T-cell (primary cell): ENCODE measurements at regions not wholly inside any gene's neighbourhood (a gene's known extent, or its start where the extent isn't known, plus 50 kb on each side); places are given as distances from the start of the nearest gene placed in this dataset.

Source experiments
- ATAC-seq, 4 experiments: fragments of 200-7000 bp in 3 of 4; fragments of 150-1000 bp in 1 of 4; cut with Tn5 transposase; replicated peaks in 1 of 4; 1 replicate in 3 of 4; 2 replicates in 1 of 4; pipeline ENCODE4 v1.10.0; 2021; ENCODE audit warnings: moderate library complexity in 3 of 4, mild to moderate bottlenecking in 2 of 4, moderate number of reproducible peaks in 1 of 4
- CTCF ChIA-PET, 2 donors: fragments of 300-600 bp; sonication (Branson Sonifier 250); formaldehyde crosslinking; loops; one replicate each; lab custom pipeline; 2022; ENCODE audit warnings: antibody characterized with exemption in 2 of 2; lab: Charles Lee
- POLR2A ChIA-PET, 2 donors: fragments of 300-600 bp; sonication (Branson Sonifier 250); formaldehyde crosslinking; loops; one replicate each; lab custom pipeline; 2022; ENCODE audit warnings: antibody characterized with exemption in 2 of 2; lab: Charles Lee
- DNase-seq, 35 experiments: peaks; one replicate each; pipeline versions ENCODE4 v3.0.0 to v3.0.0-alpha.2; 2013 to 2023
- H3K27ac ChIP-seq: one replicate; pipeline ENCODE4 v1.5.1; 2013; ENCODE audit warnings: low read length
- H3K27me3 ChIP-seq, 2 experiments: replicated peaks in 1 of 2; 1 replicate in 1 of 2; 2 replicates in 1 of 2; pipeline versions ENCODE4 v1.6.1 to v1.7.0; 2013; ENCODE audit warnings: low read length in 1 of 2, mixed read lengths in 1 of 2; ENCODE audit not compliant: control insufficient read depth in 2 of 2, insufficient read depth in 2 of 2; ENCODE audit errors: extremely low read depth in 1 of 2
- H3K36me3 ChIP-seq, 2 donors: 1 replicate in 1 of 2; 2 replicates in 1 of 2; pipeline versions ENCODE4 v1.6.1 to v1.7.0; 2013; ENCODE audit warnings: low read length in 1 of 2; ENCODE audit not compliant: control insufficient read depth in 2 of 2, insufficient read depth in 1 of 2; ENCODE audit errors: extremely low read depth in 1 of 2
- H3K4me1 ChIP-seq, 2 experiments: 1 replicate in 1 of 2; 2 replicates in 1 of 2; pipeline versions ENCODE4 v1.6.1 to v1.7.0; 2013; ENCODE audit warnings: low read length in 2 of 2, mixed read lengths in 1 of 2; ENCODE audit not compliant: insufficient read depth in 2 of 2, control insufficient read depth in 1 of 2; ENCODE audit errors: extremely low read depth in 1 of 2
- H3K4me3 ChIP-seq, 2 donors: 1 replicate in 1 of 2; 2 replicates in 1 of 2; pipeline versions ENCODE4 v1.5.1 to v1.7.0; 2013; ENCODE audit warnings: mild to moderate bottlenecking in 2 of 2, low read length in 1 of 2, moderate library complexity in 1 of 2; ENCODE audit not compliant: control insufficient read depth in 1 of 2; ENCODE audit errors: extremely low read depth in 1 of 2
- H3K9me3 ChIP-seq: 2 replicates; pipeline ENCODE4 v1.7.0; 2013
- H3K27ac Mint-ChIP-seq, 2 donors: one replicate each; pipeline ENCODE4 v1.8.0; 2020 to 2021; ENCODE audit warnings: mild to moderate bottlenecking in 2 of 2, mixed read lengths in 2 of 2
- H3K27me3 Mint-ChIP-seq, 2 donors: one replicate each; pipeline ENCODE4 v1.8.0; 2021 to 2022; ENCODE audit warnings: mixed read lengths in 2 of 2
- H3K36me3 Mint-ChIP-seq: one replicate; pipeline ENCODE4 v1.8.0; 2021; ENCODE audit warnings: mixed read lengths
- H3K4me1 Mint-ChIP-seq, 3 donors: one replicate each; pipeline ENCODE4 v1.8.0; 2020 to 2022; ENCODE audit warnings: mixed read lengths in 3 of 3, mild to moderate bottlenecking in 1 of 3
- H3K4me3 Mint-ChIP-seq, 3 donors: one replicate each; pipeline ENCODE4 v1.8.0; 2020 to 2022; ENCODE audit warnings: mild to moderate bottlenecking in 3 of 3, mixed read lengths in 3 of 3, moderate library complexity in 3 of 3
- H3K9me3 Mint-ChIP-seq, 3 donors: one replicate each; pipeline ENCODE4 v1.8.0; 2020 to 2022; ENCODE audit warnings: mixed read lengths in 3 of 3
- WGBS: methylation state at CpG from one replicate; pipeline ENCODE4 v1.1.5; 2013; ENCODE audit warnings: missing lambda C conversion rate; ENCODE audit not compliant: insufficient coverage; 5-methylcytosine and 5-hydroxymethylcytosine counted together

DNA sequence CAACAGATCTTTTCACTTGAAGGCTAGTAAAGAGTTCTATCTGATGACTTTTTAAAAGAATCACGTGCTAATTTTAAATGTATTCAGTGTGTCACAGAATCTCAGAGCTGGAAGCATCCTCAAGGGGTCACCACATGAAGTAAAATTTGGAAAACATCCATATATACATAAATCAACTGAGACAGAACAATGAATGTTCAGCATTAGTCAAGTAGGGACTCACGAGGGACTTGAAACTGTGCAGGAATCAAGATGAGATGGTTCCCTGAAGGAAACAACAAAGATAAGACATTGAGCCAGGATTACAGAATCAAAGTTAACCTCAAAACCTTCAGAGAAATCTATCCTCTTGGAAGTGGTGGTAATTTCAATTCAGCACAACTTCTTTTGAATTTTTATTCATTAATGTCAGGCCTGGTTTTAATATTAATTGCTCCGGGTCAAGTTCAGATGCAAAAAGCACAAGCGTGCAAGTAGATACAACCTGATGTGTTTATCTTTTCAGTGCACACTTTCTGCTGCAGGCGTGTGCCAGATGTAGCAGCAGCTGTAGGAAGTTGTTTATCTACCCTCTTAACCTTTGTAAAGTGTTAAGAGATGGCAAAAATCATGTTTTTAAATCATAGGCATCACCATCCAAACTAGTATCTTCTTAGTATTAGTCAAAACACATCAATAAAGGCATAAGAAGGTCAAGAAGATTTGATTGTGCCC is 87.7 kb upstream of the SRD5A3 start:
- H3K4me3 Mint-ChIP-seq: no peak overlapping the region

DNA sequence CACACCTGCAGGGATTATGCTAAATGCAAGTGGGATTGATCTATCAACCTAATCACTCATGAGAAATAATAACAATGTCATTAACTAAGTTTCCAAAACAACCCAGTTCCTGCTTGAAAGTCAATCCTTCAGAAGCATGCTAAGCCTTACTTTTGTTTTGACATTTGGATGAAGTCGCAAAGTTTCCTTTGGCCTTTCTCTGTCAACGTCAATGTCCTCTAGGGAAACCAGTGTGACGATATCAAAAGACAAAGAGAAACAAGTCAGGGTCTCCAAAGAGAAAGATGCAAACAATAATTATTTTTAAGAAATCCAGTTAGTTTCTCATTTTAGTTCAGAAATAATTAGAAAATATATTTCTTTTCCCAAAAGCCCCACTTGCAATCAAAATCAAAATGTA is 86.7 kb upstream of the SRD5A3 start:
- H3K27me3 ChIP-seq: peaks cover 0 to 6% of the 10 kb centered on the region in 2 experiments
- POLR2A ChIA-PET: no interaction called here
- H3K36me3 ChIP-seq: no peaks in the 10 kb centered on the region
- Mint-ChIP-seq H3K27ac (no peak overlapping the region), H3K4me1 (no peaks in the 10 kb centered on the region), H3K9me3 (peaks cover 0 to 4% (median 0%) of the 10 kb centered on the region in 3 donors), H3K36me3 (no peaks in the 10 kb centered on the region), H3K27me3 (peaks cover 0 to 9% of the 10 kb centered on the region in 2 donors), H3K4me3 (no peak overlapping the region)
- no peaks in the 10 kb centered on the region for H3K9me3 ChIP-seq
- CTCF ChIA-PET: no interaction called here
- no peak overlapping the region for H3K4me3 ChIP-seq
- ATAC-seq (no peak), DNase-seq (no peak)
- WGBS: 100% methylated on average over 1 of the region's 3 CpGs
- no peaks in the 10 kb centered on the region for H3K4me1 ChIP-seq
- H3K27ac ChIP-seq: no peak overlapping the region

More for the DNA sequence above, 87.7 kb upstream of the SRD5A3 start:
- Histone ChIP-seq H3K27ac (no peak overlapping the region), H3K4me3 (no peak overlapping the region), H3K27me3 (peaks cover 0 to 6% of the 10 kb centered on the region in 2 experiments), H3K36me3 (no peaks in the 10 kb centered on the region), H3K4me1 (no peaks in the 10 kb centered on the region), H3K9me3 (no peaks in the 10 kb centered on the region)
- no peaks in the 10 kb centered on the region for H3K4me1 Mint-ChIP-seq
- peaks cover 0 to 10% of the 10 kb centered on the region in 2 donors for H3K27me3 Mint-ChIP-seq
- ATAC-seq: no peak
- POLR2A ChIA-PET: no interaction called here
- CTCF ChIA-PET: no interaction called here
- no peak for DNase-seq
- H3K27ac Mint-ChIP-seq: no peak overlapping the region
- H3K9me3 Mint-ChIP-seq: peaks cover 0 to 4% (median 0%) of the 10 kb centered on the region in 3 donors
- 83% methylated on average over 1 of the region's 5 CpGs for WGBS
- H3K36me3 Mint-ChIP-seq: no peaks in the 10 kb centered on the region

DNA sequence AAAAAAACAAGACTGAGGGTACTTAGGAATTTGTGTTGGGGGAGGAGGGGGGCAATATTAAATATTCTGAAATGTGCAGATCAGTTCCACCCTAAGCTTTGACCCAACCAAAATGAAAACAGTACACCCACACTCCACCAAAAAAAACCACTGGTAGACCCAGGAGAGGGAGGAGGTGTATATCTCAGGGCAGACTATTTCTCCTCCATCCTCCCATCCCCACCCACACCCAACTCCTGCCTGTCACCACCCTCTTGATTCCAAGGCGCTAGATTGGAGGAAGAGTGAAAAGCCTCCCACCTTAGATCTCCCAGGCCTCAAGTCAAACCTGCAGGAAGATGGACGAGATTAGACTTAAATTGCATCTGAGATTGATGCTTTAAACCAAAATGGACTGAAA is 76.6 kb upstream of the SRD5A3 start:
- Histone ChIP-seq H3K36me3 (no peaks in the 10 kb centered on the region), H3K9me3 (no peaks in the 10 kb centered on the region), H3K27ac (no peak overlapping the region), H3K4me1 (no peaks in the 10 kb centered on the region), H3K4me3 (no peak overlapping the region), H3K27me3 (peaks cover 0 to 8% of the 10 kb centered on the region in 2 experiments)
- no CpG with 5 or more reads among the region's 2 CpGs for WGBS
- Mint-ChIP-seq H3K9me3 (no peaks in the 10 kb centered on the region), H3K27me3 (peaks cover 18 to 23% of the 10 kb centered on the region in 2 donors), H3K4me1 (no peaks in the 10 kb centered on the region), H3K27ac (no peak overlapping the region), H3K36me3 (no peaks in the 10 kb centered on the region), H3K4me3 (no peak overlapping the region)
- ChIA-PET POLR2A (no interaction called here), CTCF (no interaction called here)
- DNase-seq: no peak
- no peak for ATAC-seq

DNA sequence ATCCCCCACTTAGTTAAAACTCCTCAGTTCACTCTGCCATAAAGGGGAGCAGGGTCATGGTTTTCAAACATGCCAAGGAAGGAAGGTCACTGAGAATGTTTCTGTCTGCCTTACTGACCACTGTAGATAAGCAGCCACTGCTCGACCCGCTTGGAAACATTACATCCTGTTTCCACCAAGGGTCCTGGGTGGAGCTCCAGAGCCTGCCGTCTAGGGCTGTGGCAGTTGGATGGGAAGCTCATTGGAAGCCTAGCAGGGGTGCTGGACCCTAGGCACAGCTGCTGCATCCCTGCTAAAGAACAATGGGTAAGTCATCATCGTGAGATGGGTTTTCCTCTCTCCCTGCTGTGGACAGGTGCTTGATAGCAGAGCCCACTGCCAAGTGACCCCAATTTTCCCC is 76.0 kb upstream of the SRD5A3 start:
- ATAC-seq (no peak), DNase-seq (no peak)
- Mint-ChIP-seq H3K27me3 (peaks cover 16 to 25% of the 10 kb centered on the region in 2 donors), H3K4me3 (no peak overlapping the region), H3K4me1 (no peaks in the 10 kb centered on the region), H3K27ac (no peak overlapping the region), H3K9me3 (no peaks in the 10 kb centered on the region), H3K36me3 (no peaks in the 10 kb centered on the region)
- WGBS: 57% methylated on average over 3 of the region's 4 CpGs
- Histone ChIP-seq H3K27ac (no peak overlapping the region), H3K27me3 (peaks cover 0 to 8% of the 10 kb centered on the region in 2 experiments), H3K36me3 (no peaks in the 10 kb centered on the region), H3K4me3 (no peak overlapping the region), H3K4me1 (no peaks in the 10 kb centered on the region), H3K9me3 (no peaks in the 10 kb centered on the region)
- ChIA-PET POLR2A (no interaction called here), CTCF (no interaction called here)

DNA sequence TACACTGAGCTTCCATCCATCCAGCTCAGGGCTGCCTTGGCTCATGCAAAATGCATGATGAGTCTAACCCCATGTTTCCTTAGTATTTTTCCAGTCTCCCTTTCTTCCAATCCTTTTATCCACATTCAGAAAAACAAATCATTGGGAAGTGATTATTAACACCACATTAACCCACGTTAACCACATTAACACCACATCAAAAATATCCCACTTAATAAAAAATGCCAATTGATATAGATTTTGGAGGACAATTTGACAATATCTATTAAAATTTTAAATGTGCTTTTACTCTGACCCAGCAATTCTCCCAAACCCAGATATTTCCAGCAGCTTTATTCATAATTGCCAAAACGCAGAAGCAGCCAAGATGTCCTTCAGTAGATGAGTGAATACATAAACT is 75.6 kb upstream of the SRD5A3 start:
- H3K4me3 Mint-ChIP-seq: no peak overlapping the region
- H3K27ac Mint-ChIP-seq: no peak overlapping the region
- DNase-seq: no peak
- no peaks in the 10 kb centered on the region for H3K4me1 Mint-ChIP-seq
- no peak for ATAC-seq
- WGBS: no CpG with 5 or more reads among the region's 2 CpGs
- Histone ChIP-seq H3K9me3 (no peaks in the 10 kb centered on the region), H3K4me1 (no peaks in the 10 kb centered on the region), H3K27ac (no peak overlapping the region), H3K4me3 (no peak overlapping the region), H3K36me3 (no peaks in the 10 kb centered on the region), H3K27me3 (peaks cover 0 to 8% of the 10 kb centered on the region in 2 experiments)
- H3K36me3 Mint-ChIP-seq: no peaks in the 10 kb centered on the region
- POLR2A ChIA-PET: no interaction called here
- CTCF ChIA-PET: no interaction called here
- no peaks in the 10 kb centered on the region for H3K9me3 Mint-ChIP-seq
- peaks cover 16 to 25% of the 10 kb centered on the region in 2 donors for H3K27me3 Mint-ChIP-seq

DNA sequence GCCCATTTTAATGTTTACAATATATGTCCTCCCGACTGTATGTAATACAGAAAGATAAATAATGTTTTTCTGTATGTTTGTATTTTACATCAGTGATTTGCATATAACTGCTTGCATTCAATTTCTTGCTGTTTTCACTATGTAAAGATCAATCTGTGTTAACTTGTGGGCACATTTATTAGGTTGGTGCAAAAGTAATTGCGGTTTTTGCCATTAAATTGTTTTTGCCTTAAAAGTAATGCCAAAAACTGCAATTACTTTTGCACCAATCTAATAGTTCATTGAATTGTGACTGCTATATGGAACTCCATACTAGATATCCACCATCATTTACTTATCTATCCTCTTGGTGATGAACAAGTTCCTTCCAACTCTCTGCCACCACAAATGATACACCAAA is 73.9 kb upstream of the SRD5A3 start:
- Mint-ChIP-seq H3K27me3 (peaks cover 14 to 25% of the 10 kb centered on the region in 2 donors), H3K27ac (no peak overlapping the region), H3K36me3 (no peaks in the 10 kb centered on the region), H3K4me1 (no peaks in the 10 kb centered on the region), H3K9me3 (no peaks in the 10 kb centered on the region), H3K4me3 (no peak overlapping the region)
- Histone ChIP-seq H3K27ac (no peak overlapping the region), H3K36me3 (no peaks in the 10 kb centered on the region), H3K9me3 (no peaks in the 10 kb centered on the region), H3K4me1 (no peaks in the 10 kb centered on the region), H3K4me3 (no peak overlapping the region), H3K27me3 (peaks cover 0 to 4% of the 10 kb centered on the region in 2 experiments)
- ChIA-PET CTCF (no interaction called here), POLR2A (no interaction called here)
- no peak for DNase-seq
- no peak for ATAC-seq
- WGBS: no CpG with 5 or more reads among the region's 2 CpGs
